ENCODE measurements at regions not wholly inside any gene's neighbourhood (a gene's known extent, or its start where the extent isn't known, plus 50 kb on each side); places are given as distances from the start of the nearest gene placed in this dataset.

DNA sequence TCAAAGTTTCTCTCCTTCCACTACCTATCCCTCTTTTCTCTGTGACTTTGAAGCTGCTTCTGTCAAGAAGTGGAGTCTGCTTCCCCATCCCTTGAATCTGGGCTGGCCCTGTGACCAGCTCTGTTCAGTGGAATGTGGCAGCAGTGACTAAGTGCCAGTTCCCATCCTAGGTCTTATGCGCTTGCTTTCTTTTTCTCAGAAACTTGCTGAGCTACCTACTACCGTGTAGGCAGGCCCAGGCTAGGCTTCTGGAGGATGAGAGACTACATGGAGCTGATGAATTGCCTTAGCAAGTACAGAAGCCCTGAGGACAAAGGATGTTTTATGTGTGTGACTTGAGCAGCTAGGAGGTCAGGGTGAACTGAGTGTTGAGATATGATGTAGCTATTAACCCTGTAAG lies 123.2 kb downstream of the PDCD6IP start:
- Histone ChIP-seq H3K9me3 (replicated peaks; ENCODE audit: control insufficient read depth, insufficient read depth, low read length) (no peaks in the 10 kb centered on the region), H3K9ac (ENCODE audit: control insufficient read depth, insufficient read depth, low read length) (no peak overlapping the region), H3K79me2 (ENCODE audit: control insufficient read depth, insufficient read depth, low read length) (no peaks in the 10 kb centered on the region), H3K27me3 (replicated peaks in 1 of 2; ENCODE audit: control insufficient read depth in 2 of 2, insufficient read depth in 2 of 2, low read length in 1 of 2) (no peaks in the 10 kb centered on the region), H3K36me3 (ENCODE audit: control insufficient read depth in 2 of 2, insufficient read depth in 2 of 2, low read length in 1 of 2) (no peaks in the 10 kb centered on the region), H3K4me1 (ENCODE audit: control insufficient read depth, insufficient read depth, low read length) (no peaks in the 10 kb centered on the region), H2AFZ (ENCODE audit: control insufficient read depth, low read depth, low read length) (no peak overlapping the region), H3K4me2 (ENCODE audit: control insufficient read depth, insufficient read depth) (no peak overlapping the region), H3K27ac (ENCODE audit: control insufficient read depth, insufficient read depth) (no peak overlapping the region), H3K4me3 (no peak overlapping the region), H4K20me1 (ENCODE audit: control insufficient read depth, insufficient read depth) (no peaks in the 10 kb centered on the region)
- FAIRE-seq = no peak
- 64% methylated on average over 2 of the region's 2 CpGs for WGBS (ENCODE audit: insufficient coverage, insufficient replicate concordance, low lambda C conversion rate, missing lambda C conversion rate)
- BruUV-seq (replicated peaks) = no TSS peak
- TF ChIP-seq CREM (IDR thresholded peaks at IDR 0.05; ENCODE audit: low read depth) (no peak), KAT2A (conservative IDR thresholded peaks at IDR 0.05; ENCODE audit: control insufficient read depth, low read depth, low read length) (no peak), KLF5 (IDR thresholded peaks at IDR 0.05; ENCODE audit: partially characterized antibody) (no peak)
- TF ChIP-seq, protein P1, sequence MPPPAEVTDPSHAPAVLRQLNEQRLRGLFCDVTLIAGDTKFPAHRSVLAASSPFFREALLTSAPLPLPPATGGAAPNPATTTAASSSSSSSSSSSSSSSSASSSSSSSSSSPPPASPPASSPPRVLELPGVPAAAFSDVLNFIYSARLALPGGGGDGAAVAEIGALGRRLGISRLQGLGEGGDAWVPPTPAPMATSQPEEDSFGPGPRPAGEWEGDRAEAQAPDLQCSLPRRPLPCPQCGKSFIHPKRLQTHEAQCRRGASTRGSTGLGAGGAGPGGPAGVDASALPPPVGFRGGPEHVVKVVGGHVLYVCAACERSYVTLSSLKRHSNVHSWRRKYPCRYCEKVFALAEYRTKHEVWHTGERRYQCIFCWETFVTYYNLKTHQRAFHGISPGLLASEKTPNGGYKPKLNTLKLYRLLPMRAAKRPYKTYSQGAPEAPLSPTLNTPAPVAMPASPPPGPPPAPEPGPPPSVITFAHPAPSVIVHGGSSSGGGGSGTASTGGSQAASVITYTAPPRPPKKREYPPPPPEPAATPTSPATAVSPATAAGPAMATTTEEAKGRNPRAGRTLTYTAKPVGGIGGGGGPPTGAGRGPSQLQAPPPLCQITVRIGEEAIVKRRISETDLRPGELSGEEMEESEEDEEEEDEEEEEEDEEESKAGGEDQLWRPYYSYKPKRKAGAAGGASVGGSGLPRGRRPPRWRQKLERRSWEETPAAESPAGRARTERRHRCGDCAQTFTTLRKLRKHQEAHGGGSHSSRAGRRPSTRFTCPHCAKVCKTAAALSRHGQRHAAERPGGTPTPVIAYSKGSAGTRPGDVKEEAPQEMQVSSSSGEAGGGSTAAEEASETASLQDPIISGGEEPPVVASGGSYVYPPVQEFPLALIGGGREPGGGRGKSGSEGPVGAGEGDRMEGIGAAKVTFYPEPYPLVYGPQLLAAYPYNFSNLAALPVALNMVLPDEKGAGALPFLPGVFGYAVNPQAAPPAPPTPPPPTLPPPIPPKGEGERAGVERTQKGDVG (CRISPR knock-in tag; IDR thresholded peaks at IDR 0.05) = no peak
- TF ChIP-seq, protein P2, sequence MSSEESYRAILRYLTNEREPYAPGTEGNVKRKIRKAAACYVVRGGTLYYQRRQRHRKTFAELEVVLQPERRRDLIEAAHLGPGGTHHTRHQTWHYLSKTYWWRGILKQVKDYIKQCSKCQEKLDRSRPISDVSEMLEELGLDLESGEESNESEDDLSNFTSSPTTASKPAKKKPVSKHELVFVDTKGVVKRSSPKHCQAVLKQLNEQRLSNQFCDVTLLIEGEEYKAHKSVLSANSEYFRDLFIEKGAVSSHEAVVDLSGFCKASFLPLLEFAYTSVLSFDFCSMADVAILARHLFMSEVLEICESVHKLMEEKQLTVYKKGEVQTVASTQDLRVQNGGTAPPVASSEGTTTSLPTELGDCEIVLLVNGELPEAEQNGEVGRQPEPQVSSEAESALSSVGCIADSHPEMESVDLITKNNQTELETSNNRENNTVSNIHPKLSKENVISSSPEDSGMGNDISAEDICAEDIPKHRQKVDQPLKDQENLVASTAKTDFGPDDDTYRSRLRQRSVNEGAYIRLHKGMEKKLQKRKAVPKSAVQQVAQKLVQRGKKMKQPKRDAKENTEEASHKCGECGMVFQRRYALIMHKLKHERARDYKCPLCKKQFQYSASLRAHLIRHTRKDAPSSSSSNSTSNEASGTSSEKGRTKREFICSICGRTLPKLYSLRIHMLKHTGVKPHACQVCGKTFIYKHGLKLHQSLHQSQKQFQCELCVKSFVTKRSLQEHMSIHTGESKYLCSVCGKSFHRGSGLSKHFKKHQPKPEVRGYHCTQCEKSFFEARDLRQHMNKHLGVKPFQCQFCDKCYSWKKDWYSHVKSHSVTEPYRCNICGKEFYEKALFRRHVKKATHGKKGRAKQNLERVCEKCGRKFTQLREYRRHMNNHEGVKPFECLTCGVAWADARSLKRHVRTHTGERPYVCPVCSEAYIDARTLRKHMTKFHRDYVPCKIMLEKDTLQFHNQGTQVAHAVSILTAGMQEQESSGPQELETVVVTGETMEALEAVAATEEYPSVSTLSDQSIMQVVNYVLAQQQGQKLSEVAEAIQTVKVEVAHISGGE (CRISPR knock-in tag; IDR thresholded peaks at IDR 0.05) = no peak
- TF ChIP-seq, protein P3, sequence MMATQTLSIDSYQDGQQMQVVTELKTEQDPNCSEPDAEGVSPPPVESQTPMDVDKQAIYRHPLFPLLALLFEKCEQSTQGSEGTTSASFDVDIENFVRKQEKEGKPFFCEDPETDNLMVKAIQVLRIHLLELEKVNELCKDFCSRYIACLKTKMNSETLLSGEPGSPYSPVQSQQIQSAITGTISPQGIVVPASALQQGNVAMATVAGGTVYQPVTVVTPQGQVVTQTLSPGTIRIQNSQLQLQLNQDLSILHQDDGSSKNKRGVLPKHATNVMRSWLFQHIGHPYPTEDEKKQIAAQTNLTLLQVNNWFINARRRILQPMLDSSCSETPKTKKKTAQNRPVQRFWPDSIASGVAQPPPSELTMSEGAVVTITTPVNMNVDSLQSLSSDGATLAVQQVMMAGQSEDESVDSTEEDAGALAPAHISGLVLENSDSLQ (IDR thresholded peaks at IDR 0.05) = no peak
- TF ChIP-seq, protein P4, sequence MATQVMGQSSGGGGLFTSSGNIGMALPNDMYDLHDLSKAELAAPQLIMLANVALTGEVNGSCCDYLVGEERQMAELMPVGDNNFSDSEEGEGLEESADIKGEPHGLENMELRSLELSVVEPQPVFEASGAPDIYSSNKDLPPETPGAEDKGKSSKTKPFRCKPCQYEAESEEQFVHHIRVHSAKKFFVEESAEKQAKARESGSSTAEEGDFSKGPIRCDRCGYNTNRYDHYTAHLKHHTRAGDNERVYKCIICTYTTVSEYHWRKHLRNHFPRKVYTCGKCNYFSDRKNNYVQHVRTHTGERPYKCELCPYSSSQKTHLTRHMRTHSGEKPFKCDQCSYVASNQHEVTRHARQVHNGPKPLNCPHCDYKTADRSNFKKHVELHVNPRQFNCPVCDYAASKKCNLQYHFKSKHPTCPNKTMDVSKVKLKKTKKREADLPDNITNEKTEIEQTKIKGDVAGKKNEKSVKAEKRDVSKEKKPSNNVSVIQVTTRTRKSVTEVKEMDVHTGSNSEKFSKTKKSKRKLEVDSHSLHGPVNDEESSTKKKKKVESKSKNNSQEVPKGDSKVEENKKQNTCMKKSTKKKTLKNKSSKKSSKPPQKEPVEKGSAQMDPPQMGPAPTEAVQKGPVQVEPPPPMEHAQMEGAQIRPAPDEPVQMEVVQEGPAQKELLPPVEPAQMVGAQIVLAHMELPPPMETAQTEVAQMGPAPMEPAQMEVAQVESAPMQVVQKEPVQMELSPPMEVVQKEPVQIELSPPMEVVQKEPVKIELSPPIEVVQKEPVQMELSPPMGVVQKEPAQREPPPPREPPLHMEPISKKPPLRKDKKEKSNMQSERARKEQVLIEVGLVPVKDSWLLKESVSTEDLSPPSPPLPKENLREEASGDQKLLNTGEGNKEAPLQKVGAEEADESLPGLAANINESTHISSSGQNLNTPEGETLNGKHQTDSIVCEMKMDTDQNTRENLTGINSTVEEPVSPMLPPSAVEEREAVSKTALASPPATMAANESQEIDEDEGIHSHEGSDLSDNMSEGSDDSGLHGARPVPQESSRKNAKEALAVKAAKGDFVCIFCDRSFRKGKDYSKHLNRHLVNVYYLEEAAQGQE (IDR thresholded peaks at IDR 0.05; ENCODE audit: low read depth, low read length) = no peak
- in situ Hi-C loops (cut with MboI) (no loop called here), intact Hi-C loops (cut with micrococcal nuclease; ENCODE audit: unreplicated experiment) (no loop called here)
- ChIA-PET CTCF (no interaction called here), RAD21 (ENCODE audit: unreplicated experiment) (no interaction called here), SMC1A (ENCODE audit: uncharacterized antibody, unreplicated experiment) (no interaction called here), POLR2A (no interaction called here)
- no peak for ATAC-seq
- DNase-seq (ENCODE audit: low read depth, low spot score) = no peak
